LNCaP clone FGC (cell line): ENCODE measurements at regions not wholly inside any gene's neighbourhood (a gene's known extent, or its start where the extent isn't known, plus 50 kb on each side); places are given as distances from the start of the nearest gene placed in this dataset.
A peak's percentile ranks its signal among the peaks of the same experiment; 100 is the strongest.

Experiments used
- DNase-seq: peaks from one replicate; pipeline ENCODE4 v3.0.0-alpha.2; 2011; ENCODE audit warnings: low read depth
- H3K4me3 ChIP-seq: 2 replicates; pipeline ENCODE4 v1.5.1; 2011; ENCODE audit warnings: mild to moderate bottlenecking, low read depth, low read length, control low read depth
- TF ChIP-seq, protein P1 (sequence below): IDR thresholded peaks from 2 replicates; pipeline ENCODE4 v1.5.1; 2012; ENCODE audit warnings: mild to moderate bottlenecking; ENCODE audit not compliant: control insufficient read depth, insufficient read depth; ENCODE audit errors: extremely low read depth

DNA sequence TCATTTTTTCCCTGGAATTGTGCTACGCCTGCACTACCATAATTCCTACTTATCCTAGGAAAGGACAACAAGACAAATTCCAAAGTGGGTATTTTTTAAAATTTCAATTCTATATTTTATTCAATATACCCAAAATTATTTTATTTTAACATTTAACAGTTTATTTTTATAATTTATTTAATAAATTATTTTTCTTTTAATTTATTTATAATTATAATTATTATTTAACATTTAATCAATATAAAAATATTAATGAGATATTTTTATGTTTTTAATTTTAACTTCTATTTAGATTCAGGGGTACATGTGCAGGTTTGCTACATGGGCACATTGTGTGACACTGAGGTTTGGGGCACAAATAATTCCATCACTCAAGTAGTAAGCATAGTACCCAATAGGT, 65.6 kb upstream of the VSTM2A start:
- H3K4me3 ChIP-seq, result no peak overlapping the region
- TF ChIP-seq, protein P1, sequence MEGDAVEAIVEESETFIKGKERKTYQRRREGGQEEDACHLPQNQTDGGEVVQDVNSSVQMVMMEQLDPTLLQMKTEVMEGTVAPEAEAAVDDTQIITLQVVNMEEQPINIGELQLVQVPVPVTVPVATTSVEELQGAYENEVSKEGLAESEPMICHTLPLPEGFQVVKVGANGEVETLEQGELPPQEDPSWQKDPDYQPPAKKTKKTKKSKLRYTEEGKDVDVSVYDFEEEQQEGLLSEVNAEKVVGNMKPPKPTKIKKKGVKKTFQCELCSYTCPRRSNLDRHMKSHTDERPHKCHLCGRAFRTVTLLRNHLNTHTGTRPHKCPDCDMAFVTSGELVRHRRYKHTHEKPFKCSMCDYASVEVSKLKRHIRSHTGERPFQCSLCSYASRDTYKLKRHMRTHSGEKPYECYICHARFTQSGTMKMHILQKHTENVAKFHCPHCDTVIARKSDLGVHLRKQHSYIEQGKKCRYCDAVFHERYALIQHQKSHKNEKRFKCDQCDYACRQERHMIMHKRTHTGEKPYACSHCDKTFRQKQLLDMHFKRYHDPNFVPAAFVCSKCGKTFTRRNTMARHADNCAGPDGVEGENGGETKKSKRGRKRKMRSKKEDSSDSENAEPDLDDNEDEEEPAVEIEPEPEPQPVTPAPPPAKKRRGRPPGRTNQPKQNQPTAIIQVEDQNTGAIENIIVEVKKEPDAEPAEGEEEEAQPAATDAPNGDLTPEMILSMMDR, result no peak
- no peak for DNase-seq

DNA sequence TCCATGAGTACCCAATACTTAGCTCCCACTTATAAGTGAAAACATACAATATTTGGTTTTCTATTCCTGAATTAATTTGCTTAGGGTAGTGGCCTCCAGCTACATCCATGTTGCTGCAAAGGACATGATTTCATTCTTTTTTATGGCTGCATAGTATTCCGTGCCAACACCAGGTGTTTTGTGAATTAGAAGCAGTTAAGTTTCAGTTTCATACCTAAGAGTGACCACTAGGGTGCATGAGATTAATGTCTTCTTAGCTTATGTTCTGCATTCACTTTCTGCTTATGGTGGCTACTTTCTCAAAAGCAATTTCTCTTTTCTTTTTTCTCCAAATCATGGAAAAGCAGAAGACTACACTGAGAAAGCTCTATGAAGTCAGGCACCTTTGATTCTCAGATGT, 65.1 kb upstream of the VSTM2A start:
- TF ChIP-seq, protein P1, result no peak
- no peak for DNase-seq
- no peak overlapping the region for H3K4me3 ChIP-seq

DNA sequence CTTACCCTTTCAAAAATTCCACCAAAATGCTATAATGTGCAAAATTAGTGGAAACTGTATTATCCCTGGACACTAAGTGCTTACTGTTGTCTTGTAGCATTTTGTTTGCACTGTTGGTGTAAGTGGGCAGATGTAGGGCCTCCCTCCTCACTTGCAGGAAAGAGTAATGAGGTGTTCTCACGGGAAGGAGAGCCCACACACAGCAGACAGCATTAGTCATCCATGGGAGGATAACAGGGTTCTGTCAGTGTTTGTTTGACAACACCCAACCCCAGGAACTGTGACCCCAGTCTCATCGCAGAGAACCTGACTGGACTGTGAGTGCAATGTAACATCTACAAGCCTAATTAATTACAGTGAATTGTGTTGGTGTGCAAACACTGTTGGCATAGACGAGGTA, 58.7 kb upstream of the VSTM2A start:
- TF ChIP-seq, protein P1, result no peak
- no peak for DNase-seq
- no peak overlapping the region for H3K4me3 ChIP-seq

DNA sequence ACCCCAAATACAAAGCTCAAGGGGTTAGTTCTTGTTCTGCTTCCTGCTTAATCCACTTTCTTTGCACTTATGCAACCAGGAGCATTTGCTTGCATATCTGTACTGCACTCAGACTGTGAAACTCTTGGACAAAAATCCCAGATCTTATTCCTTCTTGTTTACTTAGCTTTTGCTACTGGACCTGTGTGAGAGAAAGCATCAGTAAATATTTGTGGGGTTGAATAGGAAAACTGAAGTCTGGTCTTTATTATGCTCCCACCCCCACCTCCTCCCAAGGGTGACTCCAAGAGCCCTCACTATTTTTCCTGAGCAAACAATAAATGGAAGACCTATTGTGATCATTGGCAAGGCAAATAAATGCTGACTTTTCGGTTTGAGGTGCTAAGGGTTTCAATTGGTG, 57.1 kb upstream of the VSTM2A start:
- no peak overlapping the region for H3K4me3 ChIP-seq
- TF ChIP-seq, protein P1, result no peak
- DNase-seq, result peak; percentile 75
